ENCODE measurements at regions not wholly inside any gene's neighbourhood (a gene's known extent, or its start where the extent isn't known, plus 50 kb on each side); places are given as distances from the start of the nearest gene placed in this dataset.

DNA sequence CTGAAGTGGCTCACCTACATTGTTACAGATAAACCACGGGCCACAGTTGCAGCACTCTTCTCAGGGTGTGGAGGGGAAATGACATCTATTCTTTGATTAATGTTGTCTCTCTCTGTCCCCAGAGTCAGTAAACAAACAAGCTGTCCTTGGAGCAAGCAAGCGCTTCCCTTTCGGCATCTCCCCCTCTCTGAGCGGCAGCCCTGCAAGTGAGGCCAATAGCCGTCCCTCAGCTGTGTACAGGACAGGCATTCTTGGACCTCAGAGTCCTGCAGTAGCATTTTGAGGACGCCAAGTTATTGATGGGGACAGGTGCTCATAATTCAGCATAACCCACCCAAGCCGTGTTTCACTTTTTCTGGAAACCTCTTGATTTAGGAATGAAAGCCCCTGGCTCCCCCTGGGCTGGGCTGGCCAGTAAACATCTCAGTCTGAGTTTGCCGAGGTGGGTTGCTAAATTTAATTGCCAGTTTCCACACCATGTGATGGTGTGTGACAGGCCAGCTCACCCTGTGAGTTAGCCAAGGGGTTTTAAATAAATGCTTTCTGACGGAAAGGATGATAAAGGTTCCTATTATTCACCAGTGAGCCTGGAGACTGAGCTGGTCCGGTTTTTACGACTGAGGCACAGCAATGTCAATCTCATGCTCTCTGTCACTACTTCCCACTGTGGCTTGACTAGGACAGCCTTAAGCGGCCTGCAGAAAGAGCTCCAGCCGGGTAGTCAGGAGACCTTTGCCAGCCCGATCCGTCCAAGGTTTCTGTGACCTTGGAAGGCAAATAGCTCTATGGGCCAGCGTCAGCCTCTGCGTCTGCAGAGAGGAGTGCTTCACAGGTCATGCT is 214.8 kb upstream of the RREB1 start:
- Mint-ChIP-seq H3K27ac (no peak overlapping the region), H3K4me3 (no peak overlapping the region), H3K9me3 (no peaks in the 10 kb centered on the region), H3K36me3 (ENCODE audit: low read depth) (no peaks in the 10 kb centered on the region), H3K27me3 (ENCODE audit: insufficient read depth) (peaks cover 58% of the 10 kb centered on the region), H3K4me1 (peaks cover 26% of the 10 kb centered on the region)
- Histone ChIP-seq H3K27ac (ENCODE audit: low read depth, low read length) (no peak overlapping the region), H3K4me3 (ENCODE audit: low read length) (no peak overlapping the region), H3K9me3 (ENCODE audit: control insufficient read depth, low read length) (no peaks in the 10 kb centered on the region), H3K4me1 (ENCODE audit: control insufficient read depth, insufficient read depth, low read length) (peaks cover 10% of the 10 kb centered on the region), H3K27me3 (ENCODE audit: control insufficient read depth, insufficient read depth, low read length, poor library complexity, severe bottlenecking) (peaks cover 16% of the 10 kb centered on the region), H3K36me3 (ENCODE audit: control insufficient read depth, insufficient read depth, low read length) (no peaks in the 10 kb centered on the region), H3K9ac (ENCODE audit: extremely low read depth, low read length, poor library complexity, severe bottlenecking) (no peak overlapping the region)
- no peak for DNase-seq
- 85 to 86% methylated on average over 13 to 17 of the region's 17 CpGs for WGBS, 2 experiments (ENCODE audit: insufficient coverage in 1 of 2, insufficient read length in 1 of 2)
- TF ChIP-seq, protein P1, sequence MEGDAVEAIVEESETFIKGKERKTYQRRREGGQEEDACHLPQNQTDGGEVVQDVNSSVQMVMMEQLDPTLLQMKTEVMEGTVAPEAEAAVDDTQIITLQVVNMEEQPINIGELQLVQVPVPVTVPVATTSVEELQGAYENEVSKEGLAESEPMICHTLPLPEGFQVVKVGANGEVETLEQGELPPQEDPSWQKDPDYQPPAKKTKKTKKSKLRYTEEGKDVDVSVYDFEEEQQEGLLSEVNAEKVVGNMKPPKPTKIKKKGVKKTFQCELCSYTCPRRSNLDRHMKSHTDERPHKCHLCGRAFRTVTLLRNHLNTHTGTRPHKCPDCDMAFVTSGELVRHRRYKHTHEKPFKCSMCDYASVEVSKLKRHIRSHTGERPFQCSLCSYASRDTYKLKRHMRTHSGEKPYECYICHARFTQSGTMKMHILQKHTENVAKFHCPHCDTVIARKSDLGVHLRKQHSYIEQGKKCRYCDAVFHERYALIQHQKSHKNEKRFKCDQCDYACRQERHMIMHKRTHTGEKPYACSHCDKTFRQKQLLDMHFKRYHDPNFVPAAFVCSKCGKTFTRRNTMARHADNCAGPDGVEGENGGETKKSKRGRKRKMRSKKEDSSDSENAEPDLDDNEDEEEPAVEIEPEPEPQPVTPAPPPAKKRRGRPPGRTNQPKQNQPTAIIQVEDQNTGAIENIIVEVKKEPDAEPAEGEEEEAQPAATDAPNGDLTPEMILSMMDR (conservative IDR thresholded peaks at IDR 0.05), result no peak

DNA sequence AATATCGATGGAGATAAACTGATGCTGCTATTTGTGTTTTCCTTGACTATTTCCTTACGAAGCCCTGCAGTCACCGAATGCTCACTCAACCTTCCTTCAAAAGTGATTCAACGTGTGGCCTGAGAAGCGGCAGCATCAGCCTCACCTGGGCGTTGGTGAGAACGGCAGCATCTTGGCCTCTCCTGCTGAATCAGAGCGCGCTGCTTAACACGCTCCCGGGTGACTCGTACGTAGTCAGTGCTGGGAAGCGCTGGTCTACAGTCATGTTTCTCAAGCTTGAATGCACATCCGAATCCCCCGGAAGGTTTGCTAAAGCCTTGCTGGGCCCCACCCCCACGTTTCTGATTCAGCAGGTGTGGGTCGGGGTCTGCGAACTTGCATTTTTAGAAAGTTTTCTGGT is 214.1 kb upstream of the RREB1 start:
- peaks cover 26% of the 10 kb centered on the region for H3K4me1 Mint-ChIP-seq
- DNase-seq, result no peak
- Histone ChIP-seq H3K4me1 (ENCODE audit: control insufficient read depth, insufficient read depth, low read length) (peaks cover 10% of the 10 kb centered on the region), H3K9me3 (ENCODE audit: control insufficient read depth, low read length) (no peaks in the 10 kb centered on the region), H3K4me3 (ENCODE audit: low read length) (no peak overlapping the region), H3K27ac (ENCODE audit: low read depth, low read length) (no peak overlapping the region), H3K36me3 (ENCODE audit: control insufficient read depth, insufficient read depth, low read length) (no peaks in the 10 kb centered on the region), H3K27me3 (ENCODE audit: control insufficient read depth, insufficient read depth, low read length, poor library complexity, severe bottlenecking) (peaks cover 16% of the 10 kb centered on the region), H3K9ac (ENCODE audit: extremely low read depth, low read length, poor library complexity, severe bottlenecking) (no peak overlapping the region)
- no peak overlapping the region for H3K27ac Mint-ChIP-seq
- TF ChIP-seq, protein P1 (conservative IDR thresholded peaks at IDR 0.05), result no peak
- no peak overlapping the region for H3K4me3 Mint-ChIP-seq
- H3K9me3 Mint-ChIP-seq, result no peaks in the 10 kb centered on the region
- no peaks in the 10 kb centered on the region for H3K36me3 Mint-ChIP-seq (ENCODE audit: low read depth)
- 85 to 90% methylated on average over 13 to 19 of the region's 19 CpGs for WGBS, 2 experiments (ENCODE audit: insufficient coverage in 1 of 2, insufficient read length in 1 of 2)
- peaks cover 56% of the 10 kb centered on the region for H3K27me3 Mint-ChIP-seq (ENCODE audit: insufficient read depth)

DNA sequence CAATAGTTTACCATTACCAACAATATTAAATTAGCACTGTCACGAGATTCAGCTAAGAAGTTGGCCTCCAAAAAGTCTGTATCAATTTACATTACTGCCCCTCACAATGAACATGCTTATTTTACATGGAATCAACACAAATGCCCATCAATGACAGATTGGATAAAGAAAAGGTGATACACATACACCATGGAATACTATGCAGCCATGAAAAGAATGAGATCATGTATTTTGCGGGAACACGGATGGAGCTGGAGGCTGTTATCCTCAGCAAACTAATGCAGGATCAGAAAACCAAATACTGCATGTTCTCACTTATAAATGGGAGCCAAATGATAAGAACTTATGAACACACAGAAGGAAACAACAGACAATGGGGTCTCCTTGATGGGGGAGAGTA is 211.8 kb upstream of the RREB1 start:
- peaks cover 8% of the 10 kb centered on the region for H3K4me1 ChIP-seq (ENCODE audit: control insufficient read depth, insufficient read depth, low read length)

More for the DNA sequence above, 211.8 kb upstream of the RREB1 start:
- Mint-ChIP-seq H3K4me3 (no peak overlapping the region), H3K9me3 (no peaks in the 10 kb centered on the region), H3K27me3 (ENCODE audit: insufficient read depth) (peaks cover 46% of the 10 kb centered on the region), H3K4me1 (peaks cover 18% of the 10 kb centered on the region), H3K36me3 (ENCODE audit: low read depth) (no peaks in the 10 kb centered on the region), H3K27ac (no peak overlapping the region)
- no peaks in the 10 kb centered on the region for H3K36me3 ChIP-seq (ENCODE audit: control insufficient read depth, insufficient read depth, low read length)
- TF ChIP-seq, protein P1 (conservative IDR thresholded peaks at IDR 0.05), result no peak
- no peaks in the 10 kb centered on the region for H3K9me3 ChIP-seq (ENCODE audit: control insufficient read depth, low read length)
- H3K27ac ChIP-seq (ENCODE audit: low read depth, low read length), result no peak overlapping the region
- DNase-seq, result no peak
- no peak overlapping the region for H3K9ac ChIP-seq (ENCODE audit: extremely low read depth, low read length, poor library complexity, severe bottlenecking)
- H3K27me3 ChIP-seq (ENCODE audit: control insufficient read depth, insufficient read depth, low read length, poor library complexity, severe bottlenecking), result peaks cover 16% of the 10 kb centered on the region
- no peak overlapping the region for H3K4me3 ChIP-seq (ENCODE audit: low read length)
- 95% methylated on average over 3 of the region's 3 CpGs for WGBS, 2 experiments (ENCODE audit: insufficient coverage in 1 of 2, insufficient read length in 1 of 2)
